Right lobe of liver (tissue), 6 donors: ENCODE measurements at regions not wholly inside any gene's neighbourhood (a gene's known extent, or its start where the extent isn't known, plus 50 kb on each side); places are given as distances from the start of the nearest gene placed in this dataset.
"Not testable (repeated sequence)": the region's sequence is repeated elsewhere in the genome, so short reads cannot be mapped to it uniquely, and the experiment has no call there.

Source experiments
- ATAC-seq, 4 donors: fragments of 200-7000 bp; cut with Tn5 transposase; one replicate each; pipeline ENCODE4 v1.9.1; 2020; ENCODE audit warnings: mild to moderate bottlenecking in 4 of 4, moderate library complexity in 4 of 4
- DNase-seq, 3 donors: peaks; one replicate each; pipeline ENCODE4 v3.0.0-alpha.2; 2020
- H3K27ac ChIP-seq, 3 donors: fragments of 200-600 bp; one replicate each; pipeline ENCODE4 v1.8.0; 2022
- H3K27me3 ChIP-seq, 2 donors: fragments of 200-600 bp; one replicate each; pipeline ENCODE4 v1.8.0; 2022
- H3K36me3 ChIP-seq, 4 donors: fragments of 200-600 bp; sonication (generic) in 1 of 4; one replicate each; pipeline versions ENCODE4 v1.5.1 to v1.8.0; 2017 to 2022; ENCODE audit warnings: control low read depth in 1 of 4
- H3K4me1 ChIP-seq, 4 donors: fragments of 200-600 bp; sonication (generic) in 1 of 4; one replicate each; pipeline versions ENCODE4 v1.5.1 to v1.8.0; 2017 to 2022; ENCODE audit warnings: control low read depth in 1 of 4
- H3K4me3 ChIP-seq, 3 donors: fragments of 200-600 bp; one replicate each; pipeline ENCODE4 v1.8.0; 2022
- H3K9me3 ChIP-seq, 4 donors: fragments of 200-600 bp; sonication (generic) in 1 of 4; one replicate each; pipeline versions ENCODE4 v1.5.1 to v1.8.0; 2017 to 2022; ENCODE audit warnings: control low read depth in 1 of 4
- CTCF ChIP-seq, 4 donors: fragments of 200-600 bp in 3 of 4; fragments of 450-650 bp in 1 of 4; IDR thresholded peaks; one replicate each; pipeline versions ENCODE4 v1.5.1 to v1.8.0; 2016 to 2022; ENCODE audit warnings: antibody characterized with exemption in 4 of 4, mild to moderate bottlenecking in 2 of 4
- POLR2A ChIP-seq: fragments of 450-650 bp; IDR thresholded peaks from one replicate; pipeline ENCODE4 v1.6.1; 2017; ENCODE audit warnings: antibody characterized with exemption, mild to moderate bottlenecking
- WGBS: methylation state at CpG from one replicate; pipeline ENCODE4 v1.1.6; 2018; ENCODE audit warnings: low coverage, low lambda C conversion rate; ENCODE audit not compliant: insufficient coverage; ENCODE audit errors: missing lambda C conversion rate; 5-methylcytosine and 5-hydroxymethylcytosine counted together
- intact Hi-C, 2 donors: fragments of 100-400 bp; cut with DNase I; formaldehyde crosslinking; loops; one replicate each; pipeline versions ENCODE4 v1.11.2 to v1.14.1; 2022
- donor health status: DM: no; HTN: yes; CAD: no.
- donor health status: DM: no; HTN: no; CAD: no.
- donor health status: DM: no; HTN: no; CAD: no.
- donor health status: DM: no; HTN: yes; CAD: no.
- donor health status: DM: no; HTN: yes; CAD: no.

DNA sequence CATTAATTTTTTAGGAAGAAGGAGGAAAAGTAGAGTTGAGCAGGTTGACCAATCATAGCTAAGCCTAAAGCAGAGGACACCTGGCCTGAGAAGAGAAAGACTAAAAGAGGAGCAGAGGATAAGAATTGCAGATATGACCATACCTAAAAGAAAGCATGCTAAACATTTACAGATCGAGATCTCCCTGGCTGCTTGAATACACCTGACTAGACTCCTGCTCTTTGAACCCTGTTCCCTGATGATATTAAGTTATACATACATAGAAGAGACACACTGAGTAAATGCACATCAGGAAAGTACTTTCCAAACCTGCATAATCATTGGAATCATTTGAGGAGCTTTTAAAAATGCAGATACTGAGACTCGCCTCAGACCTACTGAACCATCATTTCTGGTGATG, 232.3 kb upstream of the ELL2 start:
- Histone ChIP-seq H3K36me3 (no peaks in the 10 kb centered on the region), H3K9me3 (no peaks in the 10 kb centered on the region), H3K4me1 (peaks cover 0 to 35% (median 5%) of the 10 kb centered on the region in 4 donors), H3K27ac (no peak overlapping the region), H3K4me3 (no peak overlapping the region), H3K27me3 (no peaks in the 10 kb centered on the region)
- 64% methylated on average over 2 of the region's 2 CpGs for WGBS
- ATAC-seq: no peak
- intact Hi-C loops: no loop called here
- no peak for DNase-seq
- TF ChIP-seq POLR2A: no peak
- TF ChIP-seq CTCF (IDR thresholded peaks at IDR 0.05): no peak

GRCh38 chr5:96189987-96190386, 228.3 kb upstream of the ELL2 start:
- ATAC-seq (no peak), DNase-seq (no peak)
- no peaks in the 10 kb centered on the region for H3K9me3 ChIP-seq
- H3K27ac ChIP-seq: no peak overlapping the region
- no peak overlapping the region for H3K4me3 ChIP-seq
- no peak for TF ChIP-seq CTCF (IDR thresholded peaks at IDR 0.05)
- no peak for TF ChIP-seq POLR2A
- no peaks in the 10 kb centered on the region for H3K36me3 ChIP-seq
- H3K4me1 ChIP-seq: peaks cover 0 to 2% (median 0%) of the 10 kb centered on the region in 4 donors
- WGBS: 100% methylated on average over 1 of the region's 1 CpG
- H3K27me3 ChIP-seq: no peaks in the 10 kb centered on the region
- intact Hi-C loops: no loop called here

DNA sequence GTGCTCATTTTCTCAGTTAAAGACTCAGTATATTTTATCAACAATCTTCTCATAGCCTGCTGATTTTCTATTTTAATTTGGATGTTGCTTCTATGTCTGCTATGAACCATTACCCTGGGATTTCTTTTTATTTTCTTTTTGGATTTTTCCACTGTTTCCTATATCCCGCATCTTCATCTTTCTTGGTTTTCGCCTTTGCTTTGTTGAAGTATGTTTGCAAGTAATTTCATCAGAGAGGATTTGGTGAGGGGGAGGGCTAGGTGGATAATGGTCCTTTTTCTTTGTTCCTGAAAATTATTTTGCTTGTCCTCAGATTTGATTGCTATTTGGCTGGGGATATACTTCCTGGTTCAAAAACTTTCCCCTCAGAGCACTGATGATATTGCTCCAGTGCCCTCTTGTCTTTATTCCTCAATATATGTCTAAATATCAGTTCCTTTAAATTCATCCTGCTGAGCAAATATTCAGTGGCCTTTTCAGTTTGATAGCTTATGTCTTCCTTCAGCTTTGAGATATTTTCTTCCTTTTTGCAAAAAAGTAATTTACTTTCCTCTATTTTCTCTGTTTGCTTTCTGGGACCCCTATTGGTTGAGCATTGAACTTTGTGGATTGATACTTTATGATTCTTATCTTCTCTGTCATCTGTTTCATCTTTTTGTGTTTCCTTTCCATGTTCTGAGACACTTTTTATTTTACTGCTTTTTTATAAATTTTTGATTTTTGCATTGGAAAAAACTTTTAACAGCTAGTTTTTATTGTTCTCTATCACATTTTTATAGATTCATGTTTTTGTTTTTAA, 227.6 kb upstream of the ELL2 start:
- DNase-seq (no peak), ATAC-seq (no peak)
- Histone ChIP-seq H3K27ac (no peak overlapping the region), H3K4me1 (no peaks in the 10 kb centered on the region), H3K27me3 (no peaks in the 10 kb centered on the region), H3K9me3 (no peaks in the 10 kb centered on the region), H3K4me3 (no peak overlapping the region), H3K36me3 (no peaks in the 10 kb centered on the region)
- TF ChIP-seq CTCF (IDR thresholded peaks at IDR 0.05) (no peak), POLR2A (no peak)
- 100% methylated on average over 2 of the region's 2 CpGs for WGBS
- intact Hi-C loops: no loop called here

GRCh38 chr5:96187309-96188027, 225.8 kb upstream of the ELL2 start:
- ATAC-seq (peak in 3 of 4 donors; percentile 50 to 69 (median 57)), DNase-seq (no peak)
- Histone ChIP-seq H3K4me1 (no peaks in the 10 kb centered on the region), H3K4me3 (no peak overlapping the region), H3K27ac (no peak overlapping the region), H3K27me3 (no peaks in the 10 kb centered on the region), H3K36me3 (no peaks in the 10 kb centered on the region), H3K9me3 (no peaks in the 10 kb centered on the region)
- TF ChIP-seq POLR2A: no peak
- TF ChIP-seq CTCF (IDR thresholded peaks at IDR 0.05): no peak
- WGBS: 73% methylated on average over 5 of the region's 5 CpGs
- intact Hi-C loops: no loop called here

GRCh38 chr5:96184510-96184909, 222.9 kb upstream of the ELL2 start:
- H3K27ac ChIP-seq, ATAC-seq, H3K36me3 ChIP-seq, H3K27me3 ChIP-seq, DNase-seq, H3K9me3 ChIP-seq, H3K4me1 ChIP-seq, intact Hi-C loops, H3K4me3 ChIP-seq: not testable (repeated sequence)
